Lung (tissue), 11 donors: ENCODE measurements at regions not wholly inside any gene's neighbourhood (a gene's known extent, or its start where the extent isn't known, plus 50 kb on each side); places are given as distances from the start of the nearest gene placed in this dataset.

Experiments used
- ATAC-seq: fragments of 200-7000 bp; cut with Tn5 transposase; one replicate; pipeline ENCODE4 v1.9.1; 2020; ENCODE audit warnings: moderate number of reproducible peaks; ENCODE audit not compliant: insufficient read depth, low FRiP score
- DNase-seq, 3 donors: peaks; one replicate each; pipeline ENCODE4 v3.0.0-alpha.2; 2013 to 2017
- H3K27ac ChIP-seq, 2 donors: one replicate each; pipeline ENCODE4 v1.5.1; 2013; ENCODE audit warnings: mild to moderate bottlenecking in 2 of 2, moderate library complexity in 2 of 2, control low read depth in 1 of 2, inconsistent platforms in 1 of 2, low read depth in 1 of 2, low read length in 1 of 2
- H3K27me3 ChIP-seq, 3 donors: one replicate each; pipeline ENCODE4 v1.5.1; 2013; ENCODE audit warnings: low read length in 2 of 3; ENCODE audit not compliant: control insufficient read depth in 3 of 3, insufficient read depth in 3 of 3
- H3K36me3 ChIP-seq, 4 donors: one replicate each; pipeline ENCODE4 v1.5.1; 2013; ENCODE audit warnings: low read length in 4 of 4, mild to moderate bottlenecking in 1 of 4, moderate library complexity in 1 of 4; ENCODE audit not compliant: control insufficient read depth in 4 of 4, insufficient read depth in 4 of 4
- H3K4me1 ChIP-seq, 5 donors: one replicate each; pipeline ENCODE4 v1.5.1; 2013; ENCODE audit warnings: low read length in 5 of 5, mild to moderate bottlenecking in 2 of 5, moderate library complexity in 1 of 5; ENCODE audit not compliant: control insufficient read depth in 5 of 5, insufficient read depth in 5 of 5
- H3K4me3 ChIP-seq: one replicate; pipeline ENCODE4 v1.5.1; 2013; ENCODE audit warnings: mild to moderate bottlenecking, control low read depth, moderate library complexity
- H3K9ac ChIP-seq, 2 donors: one replicate each; pipeline ENCODE4 v1.5.1; 2013; ENCODE audit warnings: low read length in 2 of 2, control low read depth in 1 of 2; ENCODE audit not compliant: insufficient read depth in 1 of 2
- H3K9me3 ChIP-seq, 4 donors: one replicate each; pipeline ENCODE4 v1.5.1; 2013; ENCODE audit warnings: low read length in 3 of 4, mild to moderate bottlenecking in 1 of 4, moderate library complexity in 1 of 4; ENCODE audit not compliant: control insufficient read depth in 4 of 4, insufficient read depth in 3 of 4
- CTCF ChIP-seq: IDR thresholded peaks from 2 replicates; pipeline ENCODE4 v1.5.1; 2012; ENCODE audit warnings: mild to moderate bottlenecking; ENCODE audit errors: control extremely low read depth, extremely low read depth
- WGBS, 2 donors: extraction: QIAGEN DNeasy Blood & Tissue Kit; methylation state at CpG; one replicate each; pipeline ENCODE4 v1.1.7; 2013; 5-methylcytosine and 5-hydroxymethylcytosine counted together
- donor health status: control.
- donor health status: control.
- donor health status: Bipolar disorder and iron deficiency.
- donor health status: healthy.
- donor health status: DM: yes; HTN: yes; CAD: no.

GRCh38 chr1:227451057-227451456 lies 112.3 kb upstream of the ZNF678 start:
- DNase-seq (no peak), ATAC-seq (no peak)
- no peaks in the 10 kb centered on the region for H3K36me3 ChIP-seq
- H3K4me1 ChIP-seq = no peaks in the 10 kb centered on the region
- no peaks in the 10 kb centered on the region for H3K27me3 ChIP-seq
- H3K9me3 ChIP-seq = peaks cover 0 to 2% (median 0%) of the 10 kb centered on the region in 4 donors
- no peak overlapping the region for H3K27ac ChIP-seq
- no peak overlapping the region for H3K4me3 ChIP-seq
- no peak overlapping the region for H3K9ac ChIP-seq
- 65 to 76% methylated on average over 2 of the region's 2 CpGs for WGBS, 2 donors
- TF ChIP-seq CTCF = no peak

GRCh38 chr1:227450489-227450888 lies 112.9 kb upstream of the ZNF678 start:
- TF ChIP-seq CTCF = no peak
- H3K4me3 ChIP-seq = no peak overlapping the region
- H3K27me3 ChIP-seq = no peaks in the 10 kb centered on the region
- ATAC-seq (no peak), DNase-seq (no peak)
- no peak overlapping the region for H3K27ac ChIP-seq
- peaks cover 0 to 2% (median 0%) of the 10 kb centered on the region in 4 donors for H3K9me3 ChIP-seq
- WGBS, 2 donors = 37 to 82% methylated on average over 2 of the region's 2 CpGs
- H3K9ac ChIP-seq = no peak overlapping the region
- no peaks in the 10 kb centered on the region for H3K36me3 ChIP-seq
- H3K4me1 ChIP-seq = no peaks in the 10 kb centered on the region

GRCh38 chr1:227449741-227450441 lies 113.5 kb upstream of the ZNF678 start:
- no peaks in the 10 kb centered on the region for H3K27me3 ChIP-seq
- no peak overlapping the region for H3K27ac ChIP-seq

More at GRCh38 chr1:227449741-227450441, 113.5 kb upstream of the ZNF678 start:
- DNase-seq (no peak), ATAC-seq (no peak)
- no peak for TF ChIP-seq CTCF
- no peaks in the 10 kb centered on the region for H3K36me3 ChIP-seq
- H3K9me3 ChIP-seq = peaks cover 0 to 2% (median 0%) of the 10 kb centered on the region in 4 donors
- WGBS, 2 donors = 79 to 82% methylated on average over 11 of the region's 11 CpGs
- no peaks in the 10 kb centered on the region for H3K4me1 ChIP-seq
- H3K9ac ChIP-seq = no peak overlapping the region
- no peak overlapping the region for H3K4me3 ChIP-seq
